ENCODE measurements at regions not wholly inside any gene's neighbourhood (a gene's known extent, or its start where the extent isn't known, plus 50 kb on each side); places are given as distances from the start of the nearest gene placed in this dataset.

- H3K36me3 ChIP-seq (ENCODE audit: insufficient read depth, low read length) = no peaks in the 10 kb centered on the region
- H3K4me2 ChIP-seq (ENCODE audit: low read length) = no peak overlapping the region
- H3K79me2 ChIP-seq (replicated peaks; ENCODE audit: insufficient read depth, low read length) = no peaks in the 10 kb centered on the region
- H3K4me3 ChIP-seq (ENCODE audit: low read length) = no peak overlapping the region
- H2AFZ ChIP-seq (ENCODE audit: low read depth, low read length) = no peak overlapping the region
- H3K9me3 ChIP-seq (ENCODE audit: low read length) = no peaks in the 10 kb centered on the region
- no peak overlapping the region for H3K27ac ChIP-seq (ENCODE audit: low read length)
- no peaks in the 10 kb centered on the region for H3K27me3 ChIP-seq (ENCODE audit: insufficient read depth, low read depth, low read length)
- no peaks in the 10 kb centered on the region for H3K9me2 ChIP-seq (ENCODE audit: insufficient read depth, low read length)
- H4K20me1 ChIP-seq (ENCODE audit: insufficient read depth) = no peaks in the 10 kb centered on the region
- H3F3A ChIP-seq (ENCODE audit: insufficient read depth, low read length, poor library complexity, severe bottlenecking) = no peaks in the 10 kb centered on the region
- H3K9ac ChIP-seq (ENCODE audit: low read length) = no peak overlapping the region
- TF ChIP-seq SMC3 (conservative IDR thresholded peaks at IDR 0.05; ENCODE audit: poor library complexity) = no peak
- TF ChIP-seq EZH2 (IDR thresholded peaks at IDR 0.05; ENCODE audit: borderline replicate concordance, insufficient read depth, low read length, poor library complexity, severe bottlenecking) = no peak
- no peak for TF ChIP-seq REST (IDR thresholded peaks at IDR 0.05; ENCODE audit: borderline replicate concordance)
- TF ChIP-seq MXI1 (conservative IDR thresholded peaks at IDR 0.05; ENCODE audit: poor library complexity, severe bottlenecking) = no peak
- no peak for TF ChIP-seq CTCF (IDR thresholded peaks at IDR 0.05; ENCODE audit: poor library complexity, severe bottlenecking)
- no peak for TF ChIP-seq EP300 (conservative IDR thresholded peaks at IDR 0.05; ENCODE audit: poor library complexity, severe bottlenecking)
Measured at GRCh38 chr2:19131871-19132270, 226.6 kb downstream of the OSR1 start.

- no peaks in the 10 kb centered on the region for H3K36me3 ChIP-seq (ENCODE audit: insufficient read depth, low read length)
- no peak overlapping the region for H3K4me3 ChIP-seq (ENCODE audit: low read length)
- H3K79me2 ChIP-seq (replicated peaks; ENCODE audit: insufficient read depth, low read length) = no peaks in the 10 kb centered on the region
- H3K27me3 ChIP-seq (ENCODE audit: insufficient read depth, low read depth, low read length) = no peaks in the 10 kb centered on the region
- no peaks in the 10 kb centered on the region for H3K9me2 ChIP-seq (ENCODE audit: insufficient read depth, low read length)
- no peak overlapping the region for H3K4me2 ChIP-seq (ENCODE audit: low read length)
- TF ChIP-seq REST (IDR thresholded peaks at IDR 0.05; ENCODE audit: borderline replicate concordance) = no peak
- no peak for TF ChIP-seq RAD21 (conservative IDR thresholded peaks at IDR 0.05)
- no peak for TF ChIP-seq POLR2AphosphoS5 (IDR thresholded peaks at IDR 0.05)
- no peak for TF ChIP-seq CTCF (IDR thresholded peaks at IDR 0.05; ENCODE audit: poor library complexity, severe bottlenecking)
- TF ChIP-seq SMC3 (conservative IDR thresholded peaks at IDR 0.05; ENCODE audit: poor library complexity) = no peak
- no peak for TF ChIP-seq MXI1 (conservative IDR thresholded peaks at IDR 0.05; ENCODE audit: poor library complexity, severe bottlenecking)
- TF ChIP-seq TAF1 (IDR thresholded peaks at IDR 0.05; ENCODE audit: low read depth) = no peak
- TF ChIP-seq EP300 (conservative IDR thresholded peaks at IDR 0.05; ENCODE audit: poor library complexity, severe bottlenecking) = no peak
- no peak overlapping the region for H3K9ac ChIP-seq (ENCODE audit: low read length)
- no peaks in the 10 kb centered on the region for H4K20me1 ChIP-seq (ENCODE audit: insufficient read depth)
- no peak overlapping the region for H2AFZ ChIP-seq (ENCODE audit: low read depth, low read length)
- H3F3A ChIP-seq (ENCODE audit: insufficient read depth, low read length, poor library complexity, severe bottlenecking) = no peaks in the 10 kb centered on the region
- H3K27ac ChIP-seq (ENCODE audit: low read length) = no peak overlapping the region
- no peaks in the 10 kb centered on the region for H3K9me3 ChIP-seq (ENCODE audit: low read length)
Measured at GRCh38 chr2:19128148-19128547, 230.3 kb downstream of the OSR1 start.

Measured in neural cell (in vitro differentiated cells).